Adrenal gland (tissue), 5 donors: ENCODE measurements at regions not wholly inside any gene's neighbourhood (a gene's known extent, or its start where the extent isn't known, plus 50 kb on each side); places are given as distances from the start of the nearest gene placed in this dataset.

Experiments
- POLR2A ChIP-seq, 2 donors: fragments of 450-650 bp; IDR thresholded peaks; one replicate each; pipeline ENCODE4 v1.6.1; 2017; ENCODE audit warnings: antibody characterized with exemption in 2 of 2, mild to moderate bottlenecking in 2 of 2, moderate library complexity in 1 of 2
- TF ChIP-seq, protein P1 (sequence below), 6 experiments: fragments of 450-650 bp in 4 of 6; fragments of 200-600 bp in 2 of 6; sonication (generic) in 1 of 6; IDR thresholded peaks; 1 replicate in 5 of 6; 2 replicates in 1 of 6; pipeline versions ENCODE4 v1.5.1 to v1.8.0; 2016 to 2021; ENCODE audit warnings: antibody characterized with exemption in 6 of 6, mild to moderate bottlenecking in 2 of 6, moderate library complexity in 1 of 6
- donor health status: DM: no; HTN: no; CAD: no.

DNA sequence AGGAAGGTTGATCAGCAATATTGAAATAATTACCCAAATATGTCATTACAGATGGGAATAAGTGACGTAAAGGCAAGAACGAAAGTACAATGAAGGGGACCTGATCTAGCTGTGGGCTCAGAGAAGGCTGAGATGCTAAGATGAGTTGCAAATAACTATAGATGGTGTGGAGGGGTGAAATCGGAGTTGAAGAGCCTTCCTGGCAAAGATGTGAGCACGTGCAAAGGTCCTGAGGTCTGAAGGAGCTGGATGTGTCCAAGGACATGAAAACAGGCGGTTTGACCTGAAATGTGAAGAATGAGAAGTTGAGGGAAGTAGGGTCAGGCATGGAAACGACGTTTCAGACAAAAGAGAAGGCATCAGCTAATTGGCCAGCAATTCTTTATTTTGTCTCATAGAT is 61.6 kb upstream of the SLC45A1 start:
- TF ChIP-seq POLR2A (IDR thresholded peaks at IDR 0.05): no peak
- TF ChIP-seq, protein P1, sequence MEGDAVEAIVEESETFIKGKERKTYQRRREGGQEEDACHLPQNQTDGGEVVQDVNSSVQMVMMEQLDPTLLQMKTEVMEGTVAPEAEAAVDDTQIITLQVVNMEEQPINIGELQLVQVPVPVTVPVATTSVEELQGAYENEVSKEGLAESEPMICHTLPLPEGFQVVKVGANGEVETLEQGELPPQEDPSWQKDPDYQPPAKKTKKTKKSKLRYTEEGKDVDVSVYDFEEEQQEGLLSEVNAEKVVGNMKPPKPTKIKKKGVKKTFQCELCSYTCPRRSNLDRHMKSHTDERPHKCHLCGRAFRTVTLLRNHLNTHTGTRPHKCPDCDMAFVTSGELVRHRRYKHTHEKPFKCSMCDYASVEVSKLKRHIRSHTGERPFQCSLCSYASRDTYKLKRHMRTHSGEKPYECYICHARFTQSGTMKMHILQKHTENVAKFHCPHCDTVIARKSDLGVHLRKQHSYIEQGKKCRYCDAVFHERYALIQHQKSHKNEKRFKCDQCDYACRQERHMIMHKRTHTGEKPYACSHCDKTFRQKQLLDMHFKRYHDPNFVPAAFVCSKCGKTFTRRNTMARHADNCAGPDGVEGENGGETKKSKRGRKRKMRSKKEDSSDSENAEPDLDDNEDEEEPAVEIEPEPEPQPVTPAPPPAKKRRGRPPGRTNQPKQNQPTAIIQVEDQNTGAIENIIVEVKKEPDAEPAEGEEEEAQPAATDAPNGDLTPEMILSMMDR (IDR thresholded peaks at IDR 0.05): no peak
